CD4-positive, alpha-beta T cell (primary cell): ENCODE measurements at regions not wholly inside any gene's neighbourhood (a gene's known extent, or its start where the extent isn't known, plus 50 kb on each side); places are given as distances from the start of the nearest gene placed in this dataset.

Experiments used
- ATAC-seq: fragments of 200-7000 bp; cut with Tn5 transposase; one replicate; pipeline ENCODE4 v1.10.0; 2022; ENCODE audit warnings: mild to moderate bottlenecking; ENCODE audit not compliant: poor library complexity
- CTCF ChIA-PET: fragments of 350-600 bp; sonication (Branson Sonifier 250); formaldehyde crosslinking; loops from one replicate; lab custom pipeline; 2021; ENCODE audit warnings: antibody characterized with exemption, inconsistent platforms; lab: Charles Lee
- POLR2A ChIA-PET: fragments of 350-600 bp; sonication (Branson Sonifier 250); formaldehyde crosslinking; loops from one replicate; lab custom pipeline; 2021; ENCODE audit warnings: antibody characterized with exemption, inconsistent platforms; lab: Charles Lee
- DNase-seq, 14 experiments: peaks; one replicate each; pipeline ENCODE4 v3.0.0-alpha.2; 2013 to 2020; ENCODE audit warnings: mixed read lengths in 2 of 14
- H3K27ac ChIP-seq, 2 donors: one replicate each; pipeline versions ENCODE4 v1.5.1 to v1.7.0; 2013; ENCODE audit warnings: low read length in 2 of 2, low read depth in 1 of 2, mild to moderate bottlenecking in 1 of 2
- H3K27me3 ChIP-seq, 2 experiments: 1 replicate in 1 of 2; 2 replicates in 1 of 2; pipeline versions ENCODE4 v1.6.1 to v1.7.0; 2013; ENCODE audit warnings: low read length in 2 of 2, control low read depth in 1 of 2, mild to moderate bottlenecking in 1 of 2, moderate library complexity in 1 of 2; ENCODE audit not compliant: insufficient read depth in 2 of 2, control insufficient read depth in 1 of 2
- H3K36me3 ChIP-seq: one replicate; pipeline ENCODE4 v1.6.1; 2013; ENCODE audit warnings: low read length, control low read depth; ENCODE audit not compliant: insufficient read depth
- H3K4me1 ChIP-seq: one replicate; pipeline ENCODE4 v1.6.1; 2013; ENCODE audit warnings: low read length, control low read depth; ENCODE audit not compliant: insufficient read depth
- H3K4me3 ChIP-seq: one replicate; pipeline ENCODE4 v1.5.1; 2013; ENCODE audit warnings: mild to moderate bottlenecking, low read length, moderate library complexity
- H3K9me3 ChIP-seq, 2 experiments: 1 replicate in 1 of 2; 2 replicates in 1 of 2; pipeline versions ENCODE4 v1.6.1 to v1.7.0; 2013; ENCODE audit warnings: low read length in 2 of 2, mild to moderate bottlenecking in 2 of 2, control low read depth in 1 of 2, moderate library complexity in 1 of 2; ENCODE audit not compliant: control insufficient read depth in 1 of 2, insufficient read depth in 1 of 2
- H3K27ac Mint-ChIP-seq: one replicate; pipeline ENCODE4 v1.8.0; 2020; ENCODE audit warnings: mixed read lengths
- H3K27me3 Mint-ChIP-seq: one replicate; pipeline ENCODE4 v1.8.0; 2021; ENCODE audit warnings: mixed read lengths
- H3K36me3 Mint-ChIP-seq: one replicate; pipeline ENCODE4 v1.8.0; 2021; ENCODE audit warnings: low read depth, mixed read lengths
- H3K4me1 Mint-ChIP-seq: one replicate; pipeline ENCODE4 v1.8.0; 2021; ENCODE audit warnings: low read depth, mixed read lengths
- H3K4me3 Mint-ChIP-seq: one replicate; pipeline ENCODE4 v1.8.0; 2020; ENCODE audit warnings: mild to moderate bottlenecking, mixed read lengths
- H3K9me3 Mint-ChIP-seq: one replicate; pipeline ENCODE4 v1.8.0; 2020; ENCODE audit warnings: mixed read lengths
- CTCF ChIP-seq: fragments of 200-600 bp; IDR thresholded peaks from one replicate; pipeline ENCODE4 v1.8.0; 2022; ENCODE audit warnings: antibody characterized with exemption, mild to moderate bottlenecking
- intact Hi-C, 2 experiments: fragments of 100-400 bp; cut with DNase I in 1 of 2; cut with micrococcal nuclease in 1 of 2; formaldehyde crosslinking; loops; one replicate each; pipeline versions ENCODE4 v1.15.1 to v1.9.0; 2023 to 2025; cut with DNase I, micrococcal nuclease

GRCh38 chr14:42535397-42535796, 928.7 kb downstream of the LRFN5 start:
- H3K27ac ChIP-seq: no peak overlapping the region
- Mint-ChIP-seq H3K4me3 (no peak overlapping the region), H3K27ac (no peak overlapping the region), H3K36me3 (no peaks in the 10 kb centered on the region), H3K9me3 (peaks cover 2% of the 10 kb centered on the region), H3K27me3 (no peaks in the 10 kb centered on the region), H3K4me1 (no peaks in the 10 kb centered on the region)
- peaks cover 0 to 9% of the 10 kb centered on the region in 2 experiments for H3K9me3 ChIP-seq
- DNase-seq (no peak), ATAC-seq (no peak)
- POLR2A ChIA-PET: no interaction called here
- no peaks in the 10 kb centered on the region for H3K4me1 ChIP-seq
- TF ChIP-seq CTCF: no peak
- H3K4me3 ChIP-seq: no peak overlapping the region
- intact Hi-C loops: no loop called here
- no peaks in the 10 kb centered on the region for H3K36me3 ChIP-seq
- CTCF ChIA-PET: no interaction called here
- H3K27me3 ChIP-seq: no peaks in the 10 kb centered on the region

GRCh38 chr14:42533476-42533875, 926.8 kb downstream of the LRFN5 start:
- Mint-ChIP-seq H3K27me3 (no peaks in the 10 kb centered on the region), H3K4me1 (no peaks in the 10 kb centered on the region)
- no peak for TF ChIP-seq CTCF

GRCh38 chr14:42532194-42532593, 925.5 kb downstream of the LRFN5 start:
- H3K4me3 ChIP-seq: no peak overlapping the region
- no peaks in the 10 kb centered on the region for H3K4me1 ChIP-seq
- POLR2A ChIA-PET: no interaction called here
- H3K36me3 Mint-ChIP-seq: no peaks in the 10 kb centered on the region
- H3K27me3 ChIP-seq: no peaks in the 10 kb centered on the region
- no peaks in the 10 kb centered on the region for H3K36me3 ChIP-seq
- H3K27me3 Mint-ChIP-seq: no peaks in the 10 kb centered on the region
- no peak for TF ChIP-seq CTCF
- no peaks in the 10 kb centered on the region for H3K9me3 Mint-ChIP-seq
- no peak overlapping the region for H3K27ac ChIP-seq
- intact Hi-C loops: no loop called here
- CTCF ChIA-PET: no interaction called here
- no peaks in the 10 kb centered on the region for H3K4me1 Mint-ChIP-seq
- no peak overlapping the region for H3K4me3 Mint-ChIP-seq
- DNase-seq: no peak
- peaks cover 0 to 9% of the 10 kb centered on the region in 2 experiments for H3K9me3 ChIP-seq
- ATAC-seq: no peak
- no peak overlapping the region for H3K27ac Mint-ChIP-seq

More at GRCh38 chr14:42533476-42533875, 926.8 kb downstream of the LRFN5 start:
- Histone ChIP-seq H3K27me3 (no peaks in the 10 kb centered on the region), H3K36me3 (no peaks in the 10 kb centered on the region), H3K9me3 (peaks cover 0 to 9% of the 10 kb centered on the region in 2 experiments), H3K4me3 (no peak overlapping the region), H3K27ac (no peak overlapping the region), H3K4me1 (no peaks in the 10 kb centered on the region)
- Mint-ChIP-seq H3K27ac (no peak overlapping the region), H3K9me3 (peaks cover 2% of the 10 kb centered on the region), H3K4me3 (no peak overlapping the region), H3K36me3 (no peaks in the 10 kb centered on the region)
- intact Hi-C loops: no loop called here
- ChIA-PET CTCF (no interaction called here), POLR2A (no interaction called here)
- DNase-seq: no peak
- ATAC-seq: no peak
